GM18907 (cell line): ENCODE measurements at regions not wholly inside any gene's neighbourhood (a gene's known extent, or its start where the extent isn't known, plus 50 kb on each side); places are given as distances from the start of the nearest gene placed in this dataset.

Experiments
- ATAC-seq: cut with Tn5 transposase; IDR thresholded peaks from one replicate; pipeline ENCODE4 v1.9.1; 2021; ENCODE audit warnings: mild to moderate bottlenecking, moderate library complexity; ENCODE audit not compliant: unreplicated experiment

DNA sequence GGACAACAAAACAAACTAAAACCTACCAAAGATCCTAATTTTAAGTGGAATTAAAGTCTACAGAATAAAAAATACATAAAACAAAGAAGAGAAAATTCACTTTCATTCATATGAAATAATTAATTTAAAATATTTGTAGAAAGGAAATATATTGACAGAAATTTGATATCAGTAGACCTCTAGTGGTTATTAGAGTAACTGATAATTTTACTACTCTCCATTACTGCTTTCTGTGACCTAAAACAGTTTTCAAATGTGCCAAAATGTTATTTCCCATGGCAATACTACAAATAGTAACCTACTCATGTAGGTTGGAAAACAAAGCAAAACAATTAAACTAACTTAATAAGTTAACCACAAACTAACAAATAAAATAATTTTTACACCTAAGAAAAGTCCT, 147.1 kb downstream of the NOL4 start:
- no peak for ATAC-seq

DNA sequence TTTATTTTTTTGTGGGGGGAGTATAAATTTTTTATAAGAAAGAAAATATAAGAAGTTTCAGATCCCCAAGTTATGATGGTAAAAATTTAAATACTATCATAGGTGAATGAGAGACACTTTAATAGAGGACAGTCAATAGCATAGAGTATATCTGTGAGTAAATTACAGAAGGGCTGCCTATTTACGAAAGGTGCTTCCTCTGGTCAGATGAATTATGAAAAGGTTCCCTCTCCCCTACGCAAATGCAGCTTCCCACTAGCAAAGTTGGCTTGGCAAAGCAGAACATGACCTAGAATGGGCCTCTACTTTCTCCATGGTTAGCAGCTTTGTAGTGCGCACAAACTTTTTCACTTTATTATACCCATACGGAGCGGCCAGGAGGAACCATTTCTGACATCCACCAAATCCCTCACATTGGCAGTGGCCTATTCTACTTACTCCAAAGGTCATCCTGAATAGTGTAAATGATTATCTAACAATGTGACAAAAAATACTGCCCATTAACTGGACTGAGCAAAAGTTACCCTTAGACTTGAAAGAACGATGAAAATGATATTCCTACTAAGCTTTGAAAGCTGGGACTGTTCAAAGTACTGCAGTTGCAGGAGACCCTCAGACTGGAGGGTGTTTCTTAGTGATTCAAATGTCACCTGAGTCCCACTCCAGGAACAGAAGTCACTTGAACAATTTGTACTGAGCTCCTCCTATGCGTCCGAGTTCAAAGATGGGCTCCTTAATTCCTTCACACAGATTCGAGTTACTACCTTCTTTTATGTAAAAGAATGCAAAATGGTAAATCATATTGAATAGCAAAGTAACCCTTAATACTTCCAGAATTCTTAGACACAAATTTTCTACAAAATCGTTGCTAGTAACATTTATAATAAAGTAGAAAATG, 148.5 kb downstream of the NOL4 start:
- ATAC-seq = no peak

DNA sequence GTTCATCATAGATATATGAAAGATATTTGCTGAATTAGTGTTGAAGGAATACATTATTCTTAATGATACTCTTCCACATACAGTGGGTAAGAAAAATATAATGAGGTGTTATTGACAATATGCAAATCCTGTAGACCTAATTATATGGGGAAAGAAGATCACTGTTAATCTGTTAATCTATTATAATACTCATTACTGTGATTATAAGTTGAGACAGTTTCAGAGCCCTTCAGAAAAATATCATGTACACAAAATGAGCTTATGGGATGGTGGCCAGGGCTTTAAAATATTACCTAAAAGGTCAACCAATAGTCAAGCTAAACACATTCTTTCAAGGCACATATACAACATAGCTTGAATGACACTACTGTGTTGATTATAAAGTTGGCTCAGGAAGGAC, 163.5 kb downstream of the NOL4 start:
- no peak for ATAC-seq

DNA sequence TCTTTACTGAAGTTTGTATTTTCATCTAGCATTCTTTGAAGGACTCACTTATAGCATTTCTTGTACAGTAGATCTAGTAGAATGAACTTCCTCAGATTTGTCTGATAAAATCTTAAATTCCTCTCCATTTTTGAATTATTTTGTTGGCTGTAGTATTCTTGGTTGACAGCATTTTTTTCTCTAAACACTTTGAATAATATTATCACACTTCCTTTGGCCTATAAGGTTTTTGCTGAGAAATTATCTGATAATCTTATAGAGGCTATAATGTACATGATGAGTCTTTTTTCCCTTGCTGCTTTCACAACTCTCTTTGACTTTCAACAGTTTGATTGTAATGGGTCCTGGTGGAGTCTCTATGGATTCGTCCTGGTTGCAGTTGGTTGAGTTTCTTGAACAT, 169.5 kb downstream of the NOL4 start:
- ATAC-seq = no peak

DNA sequence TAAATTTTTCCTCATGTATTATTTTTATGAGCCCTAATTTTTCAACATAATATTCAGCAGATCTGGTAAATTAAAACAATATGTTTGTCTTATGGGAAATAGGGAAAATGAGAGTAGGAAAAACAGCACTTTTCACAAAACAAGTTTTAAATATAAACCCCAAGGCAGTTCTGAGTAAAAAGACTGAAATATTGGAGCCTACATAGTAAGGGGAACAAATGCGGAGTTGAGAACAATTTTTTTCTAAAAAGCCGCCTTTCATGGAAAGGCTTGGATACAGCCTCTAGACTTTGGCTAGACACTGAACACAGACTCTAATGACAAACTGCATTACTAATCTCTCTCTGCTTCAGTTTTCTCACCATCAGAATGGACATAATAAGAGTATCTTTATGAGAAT, 174.1 kb downstream of the NOL4 start:
- no peak for ATAC-seq

DNA sequence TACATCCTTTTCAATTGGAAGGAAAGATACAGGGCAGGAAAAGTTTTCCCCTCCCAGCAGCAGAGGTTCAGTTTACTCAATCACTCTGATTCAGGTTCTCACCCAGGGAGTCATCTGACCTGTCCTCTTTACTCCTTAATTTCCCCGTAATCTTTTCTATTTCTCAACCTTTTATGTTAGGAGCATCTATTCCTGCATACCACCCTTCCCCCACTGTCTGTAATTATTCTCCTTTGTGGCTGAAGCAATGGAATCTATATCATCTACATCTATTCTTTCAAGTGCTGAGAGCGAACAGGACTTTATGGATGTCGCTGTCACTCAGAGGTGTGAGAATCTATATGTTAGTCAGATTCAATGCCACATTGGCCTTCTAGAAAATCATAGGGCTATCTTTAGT, 175.2 kb downstream of the NOL4 start:
- ATAC-seq = no peak

DNA sequence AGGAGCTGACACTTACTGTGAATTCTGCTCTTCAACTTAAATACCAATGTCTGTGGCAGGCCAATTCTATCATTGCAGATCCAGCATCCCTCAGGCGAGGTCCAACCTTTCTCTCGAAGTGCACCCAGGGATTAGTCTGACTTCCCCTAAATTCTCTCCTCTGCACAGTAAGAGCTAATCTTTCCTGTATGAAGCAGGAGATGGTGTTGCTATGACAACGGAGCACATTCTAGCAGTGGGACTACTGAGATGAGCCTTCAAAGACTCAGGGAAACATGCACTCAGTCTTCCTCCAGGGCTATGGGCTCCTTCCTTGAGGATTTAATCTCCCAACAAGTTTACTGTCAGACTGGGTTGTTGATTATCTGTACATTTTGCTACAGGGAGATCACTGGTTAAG, 176.3 kb downstream of the NOL4 start:
- ATAC-seq = no peak

DNA sequence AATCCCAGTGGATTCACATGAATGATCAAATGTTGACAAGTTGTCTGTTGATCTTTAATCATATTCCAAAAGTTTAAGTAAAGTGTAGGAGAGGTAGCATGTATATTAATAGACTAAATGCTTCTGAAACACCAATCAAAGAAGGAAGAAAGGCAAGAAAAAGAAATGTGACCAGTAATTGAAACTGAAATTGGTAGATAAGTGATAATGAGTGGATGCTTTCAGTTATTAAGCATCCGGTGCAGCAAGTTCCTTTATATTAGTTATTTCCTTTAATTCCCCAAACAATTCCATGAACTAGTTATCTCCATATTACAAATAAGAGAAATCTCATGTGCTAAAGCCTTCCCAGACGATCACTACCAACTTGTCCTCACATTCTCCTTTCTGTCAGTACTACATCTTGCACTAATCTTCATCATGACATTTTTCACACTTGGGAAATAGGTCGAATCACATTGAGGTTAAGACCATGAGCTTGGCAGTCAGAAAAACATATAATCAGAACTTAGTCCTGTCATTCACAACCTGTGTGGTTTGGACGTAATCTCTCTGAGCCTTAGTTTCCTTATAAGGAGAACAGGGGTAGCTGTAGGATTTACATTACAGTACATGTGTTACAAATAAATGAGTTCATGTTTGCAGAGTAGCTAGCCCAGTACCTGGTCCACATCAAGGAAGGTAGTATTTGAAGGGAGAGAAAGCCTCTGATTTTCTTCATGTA, 182.1 kb downstream of the NOL4 start:
- ATAC-seq = no peak

DNA sequence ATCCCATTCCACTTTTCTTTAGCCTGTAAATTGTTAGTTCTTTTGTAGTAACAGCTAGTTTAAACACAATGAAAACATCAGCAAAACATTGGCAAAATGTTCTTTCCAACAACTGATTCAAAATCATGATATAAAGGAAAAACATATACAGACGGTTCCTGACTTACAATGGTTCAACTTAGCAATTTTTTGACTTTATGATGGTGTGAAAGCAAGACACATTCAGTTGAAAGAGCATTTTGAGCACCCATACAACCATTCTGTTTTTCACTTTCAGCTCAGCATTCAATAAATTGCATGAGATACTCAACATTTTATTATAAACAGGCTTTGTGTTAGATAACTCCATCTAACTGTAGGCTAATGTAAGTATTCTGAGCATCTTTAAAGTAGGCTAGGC, 185.1 kb downstream of the NOL4 start:
- no peak for ATAC-seq

DNA sequence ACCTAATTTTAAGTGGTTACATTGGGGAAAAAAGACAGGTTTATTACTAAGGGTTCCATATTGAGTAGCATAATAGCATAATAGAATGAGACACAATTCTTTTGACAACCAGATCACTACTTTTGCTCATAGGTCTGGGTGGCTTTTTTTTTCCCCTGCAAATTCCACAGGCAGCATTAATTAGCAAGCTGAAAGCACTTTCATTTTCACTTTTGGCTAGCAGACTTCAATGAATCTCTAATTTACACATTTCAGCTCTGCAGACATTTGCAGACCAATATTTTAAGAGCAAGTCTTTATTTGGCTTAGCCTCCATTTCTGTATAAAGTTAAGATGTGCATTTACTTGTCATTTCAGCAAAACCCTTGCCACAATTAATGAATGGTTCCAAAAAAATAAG, 185.5 kb downstream of the NOL4 start:
- ATAC-seq = peak; percentile 64

DNA sequence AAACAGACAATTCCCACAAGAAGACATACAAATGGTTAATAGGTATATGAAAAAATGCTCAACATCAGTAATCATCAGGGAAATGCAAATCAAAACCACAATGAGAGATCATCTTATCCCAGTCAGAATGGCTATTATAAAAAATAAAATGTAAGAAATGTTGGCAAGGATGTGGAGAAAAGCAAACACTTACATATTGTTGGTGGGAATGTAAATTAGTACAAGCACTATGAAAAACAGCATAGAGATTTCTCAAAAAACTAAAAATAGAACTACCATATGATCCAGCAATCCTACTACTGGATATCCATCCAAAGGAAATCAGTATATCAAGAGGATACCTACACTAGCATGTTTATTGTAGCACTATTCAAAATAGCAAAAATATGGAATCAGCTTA, 186.6 kb downstream of the NOL4 start:
- ATAC-seq = no peak

DNA sequence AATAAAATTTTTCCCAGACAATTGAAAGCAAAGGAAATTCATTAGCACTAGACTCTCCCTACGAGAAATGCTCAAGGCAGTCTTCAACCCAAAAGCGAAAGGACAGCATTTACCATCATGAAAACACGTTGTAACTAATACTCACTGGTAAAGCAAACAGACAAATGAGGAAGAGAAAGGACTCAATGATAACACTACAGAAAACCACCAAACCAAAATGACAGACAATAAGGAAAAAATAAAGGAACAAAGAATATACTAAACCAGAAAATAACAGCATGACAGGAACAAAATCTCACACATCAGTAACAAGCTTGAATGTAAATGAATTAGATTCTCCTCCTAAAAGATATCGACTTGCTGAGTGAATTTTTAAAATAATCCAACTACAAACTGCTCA, 190.7 kb downstream of the NOL4 start:
- ATAC-seq = no peak

DNA sequence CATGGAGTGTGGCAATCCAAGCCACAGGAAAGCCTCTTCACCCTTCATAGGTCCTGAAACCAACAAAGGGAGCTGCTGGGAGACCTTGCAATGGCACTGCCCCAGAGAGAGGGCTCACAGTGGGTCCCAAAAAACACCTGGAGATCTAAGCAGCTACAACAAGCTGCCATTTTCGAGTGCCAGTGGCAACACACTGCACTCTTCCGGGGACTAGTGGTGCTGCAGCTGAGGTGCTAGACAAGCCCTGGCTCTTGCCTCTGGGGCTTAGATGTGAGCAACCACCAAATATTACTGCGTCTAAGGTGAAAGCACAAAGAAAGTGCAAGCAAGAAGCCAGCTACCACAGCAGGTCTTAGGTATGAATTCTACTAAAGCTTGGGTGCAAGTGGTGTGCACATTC, 192.9 kb downstream of the NOL4 start:
- no peak for ATAC-seq

DNA sequence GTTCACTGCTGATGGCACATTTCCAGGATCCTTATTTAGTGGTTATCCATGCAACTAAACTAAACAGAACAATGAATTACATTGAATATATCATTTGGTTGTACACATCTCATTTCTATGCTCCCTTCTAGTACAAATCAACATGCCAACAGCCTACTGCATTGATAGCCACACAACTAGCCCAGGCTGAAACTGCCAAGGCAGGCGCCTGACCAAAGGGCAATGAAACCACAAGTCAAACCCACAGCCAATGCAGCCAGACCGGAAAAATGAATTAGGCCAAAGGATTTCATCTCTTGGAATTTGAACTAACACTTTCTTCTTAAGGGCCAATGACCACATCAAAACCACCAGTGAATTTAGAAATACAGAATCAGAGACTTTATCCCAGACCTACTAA, 196.4 kb downstream of the NOL4 start:
- ATAC-seq = no peak

DNA sequence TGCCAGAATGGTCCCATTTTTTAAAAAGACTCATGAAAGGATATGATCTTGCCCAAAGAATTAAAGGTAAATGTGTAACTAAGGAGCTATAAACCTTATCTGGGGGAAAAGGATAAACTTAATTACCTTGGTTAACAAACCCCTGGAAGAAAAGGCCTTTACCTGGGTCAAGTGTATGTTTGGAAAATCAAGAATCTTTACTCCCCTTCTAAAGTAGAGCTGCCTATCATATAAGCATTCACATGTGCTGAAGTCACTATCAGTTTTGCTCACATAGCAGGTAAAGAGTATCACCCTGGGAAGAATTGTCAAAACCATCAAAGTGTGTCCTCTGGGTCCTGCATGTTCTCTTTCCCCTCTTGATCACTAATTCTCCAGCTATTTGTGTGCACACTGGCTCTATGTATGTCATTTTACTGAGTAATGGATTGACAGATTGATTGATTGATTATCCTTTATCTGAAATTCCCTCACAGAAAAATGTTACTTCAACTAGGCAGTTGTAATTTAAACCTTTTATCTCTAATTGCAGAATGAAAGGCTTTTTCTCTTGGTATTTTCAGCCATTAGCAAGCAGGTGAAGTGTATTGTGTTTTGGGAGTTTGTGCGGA, 199.4 kb downstream of the NOL4 start:
- no peak for ATAC-seq

DNA sequence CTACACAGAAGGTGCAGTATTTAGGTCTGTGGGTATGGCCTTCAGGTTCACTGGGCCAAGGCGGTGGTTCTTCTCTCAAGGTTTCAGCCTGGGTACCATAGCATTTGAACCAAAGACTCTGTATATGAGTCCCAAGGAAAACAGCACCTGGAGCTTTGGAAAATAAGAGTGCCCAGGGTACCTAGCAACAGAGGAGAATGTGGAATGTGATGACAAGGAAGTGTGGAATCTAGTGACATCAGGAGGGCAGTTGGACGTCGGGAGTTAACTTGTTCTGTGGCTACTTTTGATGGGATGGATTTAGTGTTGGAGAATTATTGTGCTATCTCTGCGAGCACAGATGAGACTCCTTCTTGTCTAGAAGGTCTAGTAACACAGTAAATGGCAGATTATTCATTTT, 201.2 kb downstream of the NOL4 start:
- ATAC-seq = no peak

DNA sequence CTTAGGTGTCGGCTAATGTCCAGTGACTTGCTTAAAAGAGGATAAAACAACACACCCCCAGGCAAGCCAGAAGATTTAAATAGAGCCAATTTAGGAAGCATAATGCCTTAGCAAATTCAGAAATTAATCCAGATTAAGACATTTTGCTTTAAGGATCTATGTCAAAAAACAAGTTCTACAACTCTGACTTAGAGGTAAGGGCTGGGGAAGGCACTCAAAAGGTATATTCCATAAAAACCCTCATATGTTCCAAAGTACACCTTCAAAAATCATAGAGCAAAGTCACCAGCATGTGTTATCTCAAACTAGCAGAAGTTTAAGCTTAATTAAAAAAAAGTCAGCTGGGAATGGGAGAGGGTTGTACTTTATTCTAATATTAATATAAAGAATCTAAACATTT, 206.4 kb downstream of the NOL4 start:
- no peak for ATAC-seq

DNA sequence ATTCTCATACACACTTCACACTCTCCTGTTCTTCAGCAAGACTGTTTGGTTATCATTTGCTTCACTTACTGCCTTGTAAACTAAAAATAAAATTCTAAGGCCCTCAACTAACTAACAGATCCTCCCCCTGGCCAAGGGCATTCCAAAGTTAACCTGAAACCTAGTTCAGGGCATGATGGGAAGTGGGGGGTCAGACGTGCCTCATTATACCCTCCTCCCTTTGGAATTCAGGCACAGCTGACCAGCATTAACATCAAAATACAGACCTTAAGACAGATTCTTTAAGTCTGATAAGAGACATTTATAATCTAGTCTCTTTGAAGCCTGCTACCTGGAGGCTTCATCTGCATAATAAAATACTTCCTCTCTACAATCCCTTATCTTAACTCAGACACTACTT, 221.0 kb downstream of the NOL4 start:
- ATAC-seq = no peak

DNA sequence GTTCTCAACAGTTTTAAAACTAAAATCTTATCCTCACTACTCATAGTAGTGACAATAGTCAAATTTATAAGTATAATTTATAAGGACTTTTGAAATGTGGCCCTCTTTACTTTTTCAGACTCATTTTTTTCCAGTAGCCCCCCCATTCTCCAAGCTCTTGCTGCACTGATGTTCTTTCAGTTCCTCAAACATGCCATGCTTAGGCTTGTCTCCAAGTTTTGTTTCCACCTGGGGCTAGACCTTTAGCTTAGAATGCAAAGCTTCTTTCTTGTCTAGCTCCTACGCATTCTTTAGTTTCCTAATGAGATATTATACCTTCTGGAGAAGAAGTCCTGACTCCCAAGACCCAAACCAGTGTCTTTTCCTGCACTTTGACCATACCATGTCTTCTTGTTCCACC, 222.6 kb downstream of the NOL4 start:
- no peak for ATAC-seq

DNA sequence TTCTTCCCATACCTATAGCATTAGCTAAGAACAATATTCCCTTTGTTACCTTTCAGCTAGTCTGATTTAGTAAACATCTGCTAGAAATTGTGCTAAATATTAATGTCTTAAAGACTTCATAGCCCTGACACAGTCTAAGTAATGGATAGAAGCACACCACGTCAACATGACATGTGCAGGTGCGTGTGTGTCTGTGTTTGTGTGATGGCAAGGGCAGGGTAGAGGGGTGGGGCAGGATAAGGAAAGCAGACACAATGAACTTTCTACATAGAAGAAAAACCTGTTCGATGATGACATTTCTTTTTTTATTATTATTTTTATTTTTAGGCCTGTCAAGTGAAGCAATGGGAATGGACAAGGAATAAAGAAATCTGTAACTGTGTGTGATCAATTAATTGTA, 223.3 kb downstream of the NOL4 start:
- ATAC-seq = no peak

DNA sequence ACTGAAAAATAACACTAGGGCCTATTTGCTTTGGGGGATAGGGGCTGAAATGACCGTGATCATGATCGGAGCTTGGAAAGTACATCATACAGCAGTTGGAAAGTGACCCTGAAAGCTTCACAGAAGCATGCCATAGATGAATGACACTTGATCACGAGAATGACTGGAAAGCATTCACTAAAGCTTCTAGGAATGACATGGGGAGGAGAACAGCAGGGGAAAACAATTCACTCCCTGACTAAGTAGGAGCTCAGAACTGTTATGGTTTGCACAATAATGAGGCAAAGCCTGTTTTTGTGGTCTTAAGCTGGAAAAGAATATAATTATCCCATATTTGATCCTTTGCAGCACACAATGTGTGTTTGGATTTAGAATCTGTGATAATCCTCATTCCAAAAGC, 237.5 kb downstream of the NOL4 start:
- no peak for ATAC-seq

DNA sequence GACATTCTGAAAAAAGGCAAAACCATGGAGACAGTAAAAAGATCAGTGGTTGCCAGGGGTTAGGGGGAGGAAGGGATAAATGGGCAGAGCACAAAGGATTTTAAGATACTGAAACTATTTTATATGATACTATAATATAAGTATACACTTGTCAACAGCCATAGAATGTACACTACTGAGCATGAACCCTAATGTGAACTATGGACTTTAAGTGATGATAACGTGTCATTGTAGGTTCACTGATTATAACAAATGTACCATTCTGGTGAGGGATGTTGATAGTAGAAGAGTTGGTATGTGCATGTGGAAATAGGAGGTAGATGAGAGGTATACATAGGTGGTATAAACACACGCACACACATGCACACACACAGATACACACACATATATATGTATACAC, 241.6 kb downstream of the NOL4 start:
- no peak for ATAC-seq
